Endodermal cell (in vitro differentiated cells): ENCODE measurements at regions not wholly inside any gene's neighbourhood (a gene's known extent, or its start where the extent isn't known, plus 50 kb on each side); places are given as distances from the start of the nearest gene placed in this dataset.

ENCODE experiments used
- DNase-seq: peaks from one replicate; pipeline ENCODE4 v3.0.0-alpha.2; 2017
- H3K27ac ChIP-seq: 2 replicates; pipeline ENCODE4 v1.5.1; 2013; ENCODE audit warnings: mild to moderate bottlenecking, low read depth, low read length, moderate library complexity
- H3K27me3 ChIP-seq: 2 replicates; pipeline ENCODE4 v1.6.1; 2013; ENCODE audit warnings: mild to moderate bottlenecking, low read length, moderate library complexity; ENCODE audit not compliant: insufficient read depth, control insufficient read depth, poor library complexity, severe bottlenecking
- H3K36me3 ChIP-seq: 2 replicates; pipeline ENCODE4 v1.7.0; 2013; ENCODE audit warnings: mild to moderate bottlenecking, low read length, moderate library complexity; ENCODE audit not compliant: control insufficient read depth, insufficient read depth
- H3K4me1 ChIP-seq: one replicate; pipeline ENCODE4 v1.7.0; 2013; ENCODE audit warnings: low read length; ENCODE audit not compliant: control insufficient read depth, insufficient read depth
- H3K4me3 ChIP-seq: 2 replicates; pipeline ENCODE4 v1.5.1; 2013; ENCODE audit warnings: mild to moderate bottlenecking, low read length, moderate library complexity
- H3K9ac ChIP-seq: 2 replicates; pipeline ENCODE4 v1.6.1; 2013; ENCODE audit warnings: mild to moderate bottlenecking, low read length, moderate library complexity; ENCODE audit not compliant: poor library complexity, severe bottlenecking; ENCODE audit errors: extremely low read depth
- H3K9me3 ChIP-seq: 2 replicates; pipeline ENCODE4 v1.6.1; 2013; ENCODE audit warnings: mild to moderate bottlenecking, low read length, moderate library complexity; ENCODE audit not compliant: control insufficient read depth
- H3K27ac Mint-ChIP-seq: 2 replicates; pipeline ENCODE4 v1.8.0; 2020; ENCODE audit warnings: mixed read lengths
- H3K27me3 Mint-ChIP-seq: 2 replicates; pipeline ENCODE4 v1.8.0; 2021; ENCODE audit warnings: mild to moderate bottlenecking, mixed read lengths; ENCODE audit not compliant: insufficient read depth
- H3K36me3 Mint-ChIP-seq: 2 replicates; pipeline ENCODE4 v1.8.0; 2020; ENCODE audit warnings: low read depth, mixed read lengths
- H3K4me1 Mint-ChIP-seq: 2 replicates; pipeline ENCODE4 v1.8.0; 2020; ENCODE audit warnings: mixed read lengths
- H3K4me3 Mint-ChIP-seq: 2 replicates; pipeline ENCODE4 v1.8.0; 2020; ENCODE audit warnings: mild to moderate bottlenecking, moderate library complexity, mixed read lengths
- H3K9me3 Mint-ChIP-seq: 2 replicates; pipeline ENCODE4 v1.8.0; 2020; ENCODE audit warnings: mild to moderate bottlenecking, mixed read lengths
- WGBS, 2 experiments: methylation state at CpG; one replicate each; pipeline versions ENCODE4 v1.1.5 to v1.1.7; 2013; ENCODE audit warnings: missing lambda C conversion rate in 2 of 2, mixed read lengths in 1 of 2; ENCODE audit not compliant: insufficient coverage in 1 of 2, insufficient read length in 1 of 2; 5-methylcytosine and 5-hydroxymethylcytosine counted together
- TF ChIP-seq, protein P1 (sequence below): fragments of 200-600 bp; sonication (generic); conservative IDR thresholded peaks from 2 replicates; pipeline ENCODE4 v1.5.0; 2021; ENCODE audit warnings: antibody characterized with exemption, mild to moderate bottlenecking

DNA sequence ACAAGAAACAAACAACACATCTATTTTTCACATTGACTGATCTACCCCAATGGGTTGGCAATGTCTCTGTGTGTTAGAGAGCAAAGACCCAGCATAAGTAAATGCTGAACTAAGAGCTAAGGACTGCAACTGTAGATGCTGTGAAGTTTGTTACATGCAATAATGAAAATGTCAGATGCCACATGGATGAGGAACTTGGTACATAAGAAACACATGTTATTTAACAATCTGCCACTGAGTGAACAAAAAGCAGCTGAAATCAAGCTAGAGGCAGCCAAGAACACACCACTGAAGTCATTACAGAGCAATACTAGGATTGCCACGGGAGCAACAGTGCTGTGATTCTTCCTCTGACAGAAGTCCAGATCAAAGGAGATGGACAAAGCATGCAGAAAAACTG is 389.4 kb downstream of the CDH2 start:
- H3K4me3 Mint-ChIP-seq = no peak overlapping the region
- H3K4me1 Mint-ChIP-seq = peaks cover 44% of the 10 kb centered on the region
- TF ChIP-seq, protein P1, sequence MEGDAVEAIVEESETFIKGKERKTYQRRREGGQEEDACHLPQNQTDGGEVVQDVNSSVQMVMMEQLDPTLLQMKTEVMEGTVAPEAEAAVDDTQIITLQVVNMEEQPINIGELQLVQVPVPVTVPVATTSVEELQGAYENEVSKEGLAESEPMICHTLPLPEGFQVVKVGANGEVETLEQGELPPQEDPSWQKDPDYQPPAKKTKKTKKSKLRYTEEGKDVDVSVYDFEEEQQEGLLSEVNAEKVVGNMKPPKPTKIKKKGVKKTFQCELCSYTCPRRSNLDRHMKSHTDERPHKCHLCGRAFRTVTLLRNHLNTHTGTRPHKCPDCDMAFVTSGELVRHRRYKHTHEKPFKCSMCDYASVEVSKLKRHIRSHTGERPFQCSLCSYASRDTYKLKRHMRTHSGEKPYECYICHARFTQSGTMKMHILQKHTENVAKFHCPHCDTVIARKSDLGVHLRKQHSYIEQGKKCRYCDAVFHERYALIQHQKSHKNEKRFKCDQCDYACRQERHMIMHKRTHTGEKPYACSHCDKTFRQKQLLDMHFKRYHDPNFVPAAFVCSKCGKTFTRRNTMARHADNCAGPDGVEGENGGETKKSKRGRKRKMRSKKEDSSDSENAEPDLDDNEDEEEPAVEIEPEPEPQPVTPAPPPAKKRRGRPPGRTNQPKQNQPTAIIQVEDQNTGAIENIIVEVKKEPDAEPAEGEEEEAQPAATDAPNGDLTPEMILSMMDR = no peak
- Histone ChIP-seq H3K9ac (no peak overlapping the region), H3K27ac (no peak overlapping the region), H3K36me3 (no peaks in the 10 kb centered on the region), H3K9me3 (no peaks in the 10 kb centered on the region), H3K4me3 (no peak overlapping the region), H3K4me1 (peaks cover 18% of the 10 kb centered on the region), H3K27me3 (no peaks in the 10 kb centered on the region)
- no peak overlapping the region for H3K27ac Mint-ChIP-seq
- WGBS, 2 experiments = 83% methylated on average over 1 of the region's 1 CpG; no CpG with 5 or more reads in 1 of the 2 experiments
- H3K9me3 Mint-ChIP-seq = peaks cover 2% of the 10 kb centered on the region
- H3K27me3 Mint-ChIP-seq = peaks cover 8% of the 10 kb centered on the region
- no peak for DNase-seq
- H3K36me3 Mint-ChIP-seq = peaks cover 3% of the 10 kb centered on the region

GRCh38 chr18:27785815-27786471 is 391.0 kb downstream of the CDH2 start:
- Histone ChIP-seq H3K27ac (no peak overlapping the region), H3K27me3 (no peaks in the 10 kb centered on the region), H3K9ac (no peak overlapping the region), H3K9me3 (no peaks in the 10 kb centered on the region), H3K36me3 (no peaks in the 10 kb centered on the region), H3K4me1 (peaks cover 11% of the 10 kb centered on the region), H3K4me3 (no peak overlapping the region)
- Mint-ChIP-seq H3K4me1 (peaks cover 34% of the 10 kb centered on the region), H3K27ac (no peak overlapping the region), H3K36me3 (peaks cover 3% of the 10 kb centered on the region), H3K27me3 (peaks cover 12% of the 10 kb centered on the region), H3K9me3 (peaks cover 2% of the 10 kb centered on the region), H3K4me3 (no peak overlapping the region)
- no peak for DNase-seq
- TF ChIP-seq, protein P1 = no peak
- 89 to 96% methylated on average over 9 to 16 of the region's 16 CpGs for whole genome bisulfite sequencing, 2 experiments

- TF ChIP-seq, protein P1 = no peak
- H3K9me3 Mint-ChIP-seq = no peaks in the 10 kb centered on the region
- 97% methylated on average over 3 of the region's 4 CpGs; no CpG with 5 or more reads in 1 of the 2 experiments for WGBS, 2 experiments
- peaks cover 42% of the 10 kb centered on the region for H3K4me1 Mint-ChIP-seq
- DNase-seq = no peak
- H3K36me3 Mint-ChIP-seq = no peaks in the 10 kb centered on the region
- peaks cover 19% of the 10 kb centered on the region for H3K27me3 Mint-ChIP-seq
- Histone ChIP-seq H3K9me3 (no peaks in the 10 kb centered on the region), H3K27ac (no peak overlapping the region), H3K4me3 (no peak overlapping the region), H3K9ac (no peak overlapping the region), H3K36me3 (no peaks in the 10 kb centered on the region), H3K27me3 (no peaks in the 10 kb centered on the region), H3K4me1 (peaks cover 17% of the 10 kb centered on the region)
- no peak overlapping the region for H3K4me3 Mint-ChIP-seq
- H3K27ac Mint-ChIP-seq = no peak overlapping the region
These were observed 396.7 kb downstream of the CDH2 start for GRCh38 chr18:27780061-27780745.
